GM21717 (cell line): ENCODE measurements at regions not wholly inside any gene's neighbourhood (a gene's known extent, or its start where the extent isn't known, plus 50 kb on each side); places are given as distances from the start of the nearest gene placed in this dataset.
"Not testable (repeated sequence)": the region's sequence is repeated elsewhere in the genome, so short reads cannot be mapped to it uniquely, and the experiment has no call there.

Experiments used
- ATAC-seq: cut with Tn5 transposase; IDR thresholded peaks from one replicate; pipeline ENCODE4 v1.9.1; 2021; ENCODE audit warnings: mild to moderate bottlenecking, moderate library complexity; ENCODE audit not compliant: unreplicated experiment

- ATAC-seq: not testable (repeated sequence)
Observed at GRCh38 chr16:48059190-48059589, 96.6 kb downstream of the ABCC12 start.

DNA sequence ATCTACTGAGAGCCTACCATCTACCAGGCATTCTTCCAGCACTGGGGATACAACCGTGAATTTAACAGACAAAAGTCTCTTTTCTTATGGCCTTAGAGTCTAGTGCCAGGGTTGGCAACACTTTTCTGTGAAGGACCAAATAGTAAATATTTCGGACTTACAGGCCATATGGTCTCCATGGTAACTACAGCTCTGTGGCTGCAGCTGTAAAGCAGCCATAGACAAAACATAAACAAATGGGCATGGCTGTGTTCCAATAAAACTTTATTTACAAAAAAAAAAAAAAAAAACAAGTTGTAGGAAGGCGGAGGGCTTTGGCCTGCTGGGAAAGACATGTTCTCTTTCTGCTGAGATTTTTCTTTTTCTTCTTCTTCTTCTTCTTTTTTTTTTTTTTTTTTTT is 98.7 kb downstream of the ABCC12 start:
- no peak for ATAC-seq

DNA sequence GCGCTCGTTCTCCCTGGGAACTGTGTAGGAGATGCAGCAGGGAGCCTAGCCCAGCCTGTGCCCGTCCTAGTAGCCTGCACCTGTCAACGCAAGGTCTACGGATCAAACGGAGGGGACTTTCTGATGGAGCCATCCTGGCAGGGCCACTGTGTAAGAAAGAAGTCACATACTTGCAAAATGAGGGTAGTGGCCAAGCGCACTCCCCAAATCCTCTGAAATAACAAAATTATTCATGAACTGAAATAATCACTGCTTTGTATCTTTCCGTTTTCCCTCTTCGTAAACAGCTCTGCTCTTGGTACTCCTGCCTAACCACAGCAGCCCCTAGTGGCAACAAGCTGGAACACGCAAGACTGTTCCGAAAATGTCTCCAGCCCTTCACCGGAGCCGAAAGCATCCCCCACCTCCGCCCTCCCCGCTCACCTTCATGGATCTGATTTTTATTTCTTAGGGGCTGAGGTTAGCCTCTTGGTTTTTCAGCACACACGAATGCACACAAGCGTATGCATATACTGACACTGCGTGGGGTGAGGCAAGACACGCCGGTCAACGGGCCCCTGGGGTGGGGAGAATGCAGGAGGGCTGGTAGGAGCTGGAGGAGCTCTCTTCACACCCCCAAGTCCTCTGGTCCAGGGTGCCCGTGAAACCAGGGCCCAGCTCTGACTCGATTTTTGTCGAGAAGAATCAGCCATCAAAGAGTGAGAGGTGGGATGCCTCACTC is 100.8 kb downstream of the ABCC12 start:
- ATAC-seq: no peak

DNA sequence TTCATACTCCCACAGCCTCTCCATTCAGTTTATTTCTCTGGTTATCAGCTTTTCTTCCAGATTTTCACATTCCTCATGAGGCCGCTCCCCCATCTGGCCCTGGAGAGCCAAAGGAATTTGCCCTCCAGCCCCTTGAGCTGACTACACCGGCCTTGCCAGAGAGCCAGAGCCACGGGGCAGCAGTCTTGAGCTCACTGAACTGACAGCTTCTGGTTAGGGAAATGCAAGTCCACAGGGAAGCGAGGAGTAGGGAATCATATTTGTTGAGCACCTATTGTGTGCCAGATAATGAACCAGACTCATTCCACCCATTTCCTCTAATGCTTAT is 102.4 kb downstream of the ABCC12 start:
- ATAC-seq: no peak

GRCh38 chr16:48052731-48053417 is 102.9 kb downstream of the ABCC12 start:
- ATAC-seq: no peak

DNA sequence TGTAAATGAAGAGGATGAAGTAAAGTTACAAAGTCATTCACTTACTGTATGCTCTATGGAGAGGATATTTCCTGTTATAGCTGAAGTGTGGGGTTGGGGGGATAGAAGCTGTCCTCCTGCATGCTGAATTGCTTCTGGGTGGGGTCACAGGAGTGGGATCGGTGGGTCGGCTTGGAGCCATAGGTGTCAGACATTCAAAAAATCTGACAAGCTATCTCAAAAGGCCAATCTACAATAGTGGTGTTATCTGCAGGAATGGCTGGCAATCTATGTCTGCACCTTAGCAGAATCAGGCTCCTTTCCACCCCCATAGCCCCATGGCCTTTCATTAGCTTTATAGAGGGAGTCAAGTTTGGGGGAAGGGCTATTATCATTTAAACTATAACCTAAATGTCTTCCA is 104.9 kb downstream of the ABCC12 start:
- no peak for ATAC-seq

DNA sequence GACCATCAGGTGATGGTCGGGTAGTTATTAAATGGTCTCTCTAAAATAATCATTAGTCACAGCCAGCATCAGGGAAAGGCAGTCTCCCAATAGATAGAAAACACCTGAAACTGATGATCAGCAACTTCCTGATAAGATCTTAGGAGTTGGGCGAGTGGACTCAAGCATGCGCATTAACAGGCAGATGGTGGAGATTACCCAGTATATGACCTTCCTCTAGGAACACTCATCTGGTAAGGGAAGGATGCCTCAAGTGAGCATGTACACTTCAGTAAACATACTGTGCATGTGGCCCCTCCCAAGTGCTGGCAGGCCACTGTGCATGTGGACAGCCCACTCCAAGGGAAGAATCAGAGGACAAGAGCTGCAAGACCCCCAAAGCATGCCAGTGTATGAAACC is 105.9 kb downstream of the ABCC12 start:
- no peak for ATAC-seq

DNA sequence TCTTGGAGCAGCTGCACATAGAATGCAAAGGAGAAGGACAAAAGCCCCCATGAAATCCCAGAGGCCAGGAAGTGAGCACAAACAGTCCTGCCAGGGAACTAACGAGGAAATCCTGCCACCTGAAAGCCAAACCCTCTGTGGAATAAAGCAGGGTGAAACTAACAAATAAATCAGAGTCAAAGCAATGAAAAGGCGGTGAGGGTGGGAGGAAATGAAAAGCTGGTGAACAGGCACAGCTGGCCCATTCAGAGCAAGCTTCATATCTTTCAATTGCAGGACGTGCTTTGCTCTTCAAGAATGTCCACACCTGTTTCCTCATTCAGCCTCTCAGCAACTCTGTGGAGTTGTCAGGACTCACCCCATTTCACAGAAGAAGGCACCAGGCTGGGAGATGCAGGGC is 108.1 kb downstream of the ABCC12 start:
- no peak for ATAC-seq

- ATAC-seq: no peak
Observed at GRCh38 chr16:48047241-48047640, 108.6 kb downstream of the ABCC12 start.

GRCh38 chr16:48044117-48044516 is 111.7 kb downstream of the ABCC12 start:
- ATAC-seq: no peak

DNA sequence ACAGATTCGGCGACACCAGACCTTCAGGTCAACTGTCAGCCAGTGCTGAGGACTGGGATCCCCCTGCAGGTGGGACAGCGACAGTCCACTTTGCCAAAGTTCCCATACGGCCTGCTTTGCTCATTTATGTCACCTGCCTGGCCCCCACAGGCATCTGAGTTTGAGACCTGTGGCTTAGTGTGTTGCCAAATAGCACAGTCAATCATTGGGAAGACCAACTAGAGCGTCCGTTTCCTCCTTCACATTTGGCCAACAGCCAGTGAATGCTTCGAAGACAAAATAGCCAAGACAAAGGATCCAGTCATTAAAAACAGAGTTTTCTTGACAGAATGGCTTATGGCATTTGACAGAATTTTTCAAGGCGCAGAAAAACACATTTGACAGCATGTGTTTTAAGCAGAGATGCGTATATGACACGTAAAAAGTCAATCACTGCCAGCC is 113.8 kb downstream of the ABCC12 start:
- ATAC-seq: no peak

- ATAC-seq: no peak
Observed at GRCh38 chr16:48035142-48035541, 120.7 kb downstream of the ABCC12 start.

GRCh38 chr16:48030926-48031325 is 124.9 kb downstream of the ABCC12 start:
- ATAC-seq: no peak

DNA sequence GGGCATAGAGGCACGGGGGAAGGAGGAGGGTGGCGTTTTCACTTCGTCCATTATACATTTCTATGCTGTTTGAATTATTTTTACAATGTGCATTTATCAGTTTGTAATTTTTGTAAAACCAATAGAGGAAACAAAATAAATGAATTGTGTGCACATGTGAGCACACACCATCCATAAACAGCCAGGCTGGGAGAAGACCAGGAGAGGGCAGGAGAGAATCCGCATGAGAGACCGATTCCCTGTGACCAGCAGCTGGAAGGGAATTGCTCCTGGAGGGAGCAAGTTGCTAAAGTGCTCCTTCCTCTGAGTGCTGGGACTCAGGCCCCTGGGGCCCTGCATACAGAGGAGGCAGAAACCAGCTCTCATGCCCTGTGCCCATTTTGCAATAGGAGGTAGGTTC is 126.0 kb downstream of the ABCC12 start:
- no peak for ATAC-seq

DNA sequence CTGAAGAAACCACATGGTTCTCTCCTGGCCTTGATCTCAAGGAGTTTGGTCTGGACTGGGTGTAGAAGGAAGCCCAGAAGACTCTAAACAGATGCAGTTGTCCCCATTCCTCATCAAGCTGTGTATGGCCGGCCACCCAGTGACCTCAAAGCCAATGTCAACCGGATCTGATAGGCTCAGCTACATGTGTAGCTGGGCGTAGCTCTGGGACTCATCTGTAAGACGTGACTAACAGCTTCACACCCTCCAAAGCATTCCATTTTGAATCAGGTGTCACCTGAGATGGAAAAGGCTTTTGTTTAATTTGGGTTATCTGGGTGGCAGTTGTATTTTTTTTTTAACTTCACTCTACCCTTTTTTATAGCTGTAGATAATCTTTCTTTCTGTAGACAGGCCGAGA is 130.4 kb downstream of the ABCC12 start:
- ATAC-seq: no peak

DNA sequence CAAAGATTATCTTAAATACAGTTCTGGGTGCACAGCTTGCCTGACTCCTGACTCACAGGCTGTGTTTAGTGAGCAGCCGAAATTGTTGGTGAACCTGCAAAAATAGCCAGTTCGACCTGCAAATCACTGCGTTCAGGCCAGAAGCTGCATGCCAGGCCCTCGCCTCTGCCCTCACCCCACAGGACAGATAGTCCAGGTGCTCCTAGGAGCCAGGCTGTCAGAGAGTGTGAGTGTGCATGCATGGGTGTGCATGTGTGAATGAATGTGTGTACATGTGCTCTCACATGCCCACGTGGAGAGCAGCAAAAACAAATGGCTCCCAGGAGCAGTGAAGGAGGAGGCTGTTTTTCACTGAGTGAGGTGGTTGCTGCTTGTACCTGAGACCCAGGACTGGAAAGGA is 131.8 kb downstream of the ABCC12 start:
- no peak for ATAC-seq

- ATAC-seq: no peak
Observed at GRCh38 chr16:48022496-48022895, 133.3 kb downstream of the ABCC12 start.

- ATAC-seq: not testable (repeated sequence)
Observed at GRCh38 chr16:48020617-48021016, 135.2 kb downstream of the ABCC12 start.

- ATAC-seq: no peak
Observed at GRCh38 chr16:48014349-48015135, 141.3 kb downstream of the ABCC12 start.

DNA sequence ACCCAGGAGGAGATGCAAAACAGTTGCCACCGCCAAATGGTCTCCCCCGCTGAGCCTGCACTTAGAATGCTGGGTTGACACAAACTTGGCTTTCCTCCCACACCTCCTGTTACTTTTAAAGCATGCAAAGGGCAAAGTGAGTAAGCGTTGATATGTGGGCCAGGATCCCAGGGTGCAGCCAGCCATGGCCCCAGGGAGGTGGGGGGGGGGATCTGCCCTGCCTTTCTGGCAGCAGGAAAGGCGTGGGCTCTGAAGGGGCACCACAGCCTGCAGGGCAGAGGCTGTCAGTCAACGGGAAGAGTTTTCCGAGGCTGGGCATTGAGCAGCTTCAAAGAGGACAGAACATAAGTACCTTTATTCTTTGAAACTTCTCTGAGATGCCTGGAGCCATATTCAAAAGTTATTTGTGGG is 142.3 kb downstream of the ABCC12 start:
- ATAC-seq: no peak

DNA sequence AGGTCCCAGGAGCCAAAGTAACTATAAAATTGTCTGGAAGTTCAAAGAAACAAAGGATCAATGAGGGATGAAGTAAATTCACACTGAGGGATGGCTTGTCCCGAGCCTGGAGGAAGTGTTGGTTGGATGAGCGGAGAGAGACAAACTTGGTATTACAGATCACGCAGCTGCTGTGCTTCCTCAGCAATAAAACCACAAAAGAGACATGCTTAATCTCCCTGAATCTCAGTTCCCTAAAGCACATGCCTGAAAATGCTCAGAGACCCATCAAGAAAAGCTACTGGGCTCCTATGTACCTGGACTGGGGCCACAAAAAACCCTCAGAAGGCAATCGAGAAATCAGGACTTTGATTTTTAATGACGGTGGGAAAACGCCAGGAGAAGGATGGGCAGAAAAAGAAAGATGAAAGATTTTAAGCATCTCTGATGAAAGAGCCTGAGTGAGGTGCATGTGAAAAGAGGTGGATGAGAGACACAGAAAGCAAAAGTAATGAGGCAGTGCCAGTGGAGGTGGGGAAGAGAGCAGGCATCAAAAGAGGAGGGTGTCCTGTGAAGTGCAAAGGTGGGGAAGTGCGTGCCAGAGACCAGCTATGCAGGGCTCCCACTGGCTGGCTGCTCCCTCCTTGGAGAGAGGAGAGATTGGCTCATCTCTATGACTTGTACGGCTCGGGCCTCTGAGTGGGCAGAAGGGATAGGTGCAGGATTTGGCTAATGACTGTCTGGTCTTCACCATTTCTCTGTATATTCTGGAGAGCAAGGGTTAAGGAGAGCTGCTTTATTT is 143.7 kb downstream of the ABCC12 start:
- ATAC-seq: no peak
